GM18498 (cell line): ENCODE measurements at regions not wholly inside any gene's neighbourhood (a gene's known extent, or its start where the extent isn't known, plus 50 kb on each side); places are given as distances from the start of the nearest gene placed in this dataset.

Source experiments
- ATAC-seq: cut with Tn5 transposase; IDR thresholded peaks from one replicate; pipeline ENCODE4 v1.9.1; 2021; ENCODE audit warnings: mild to moderate bottlenecking, moderate library complexity; ENCODE audit not compliant: unreplicated experiment

- ATAC-seq, result no peak
These were observed 253.4 kb downstream of the PRL start for GRCh38 chr6:22043284-22043962.

- ATAC-seq, result no peak
These were observed 251.4 kb downstream of the PRL start for GRCh38 chr6:22045261-22045912.

DNA sequence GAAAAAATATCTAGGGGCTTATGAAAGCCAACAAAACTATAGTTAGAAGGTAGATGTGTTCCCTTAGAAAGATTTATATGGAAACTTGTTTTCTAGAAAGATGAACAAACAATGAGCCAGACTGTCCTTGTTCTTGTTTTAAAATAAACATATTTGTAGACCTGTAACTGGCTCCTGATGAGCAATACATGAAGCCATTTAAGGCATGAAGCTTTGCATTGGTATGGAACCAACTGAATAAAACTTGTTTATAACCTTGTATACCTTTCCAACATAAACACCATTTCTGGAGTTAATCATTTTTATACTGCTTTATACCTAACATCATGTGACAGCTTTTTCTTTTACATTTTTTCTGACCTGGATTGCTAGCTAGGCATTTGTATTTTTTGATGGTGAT, 247.8 kb downstream of the PRL start:
- ATAC-seq, result no peak

DNA sequence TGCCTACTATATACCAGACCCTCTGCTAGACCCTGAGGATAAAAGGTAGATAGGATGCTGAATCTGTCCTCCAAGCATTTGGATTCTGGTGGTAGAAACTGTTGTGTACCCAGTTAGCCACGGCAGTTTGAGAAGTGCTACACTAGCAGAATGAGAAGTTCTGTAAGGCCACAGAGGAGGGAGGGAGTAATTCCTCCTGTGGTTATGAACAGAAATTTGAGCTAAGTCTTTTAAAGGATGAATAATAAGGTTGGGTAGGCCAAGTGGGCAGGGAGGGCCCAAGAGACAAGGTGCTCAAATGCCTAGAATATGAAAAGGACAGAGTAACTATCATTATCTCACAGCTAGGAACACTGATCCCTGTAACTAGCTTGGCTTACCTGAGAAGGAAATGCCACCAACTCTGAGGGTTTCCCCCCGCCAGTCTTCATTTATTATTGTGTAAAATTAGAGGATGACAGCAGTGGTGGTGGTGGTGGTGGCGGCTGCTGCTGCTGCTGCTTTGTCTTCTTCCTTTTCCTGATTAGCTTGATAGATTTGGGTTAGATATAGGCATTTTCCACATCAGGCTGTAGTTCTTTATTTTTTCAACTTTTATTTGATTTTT, 243.3 kb downstream of the PRL start:
- ATAC-seq, result no peak

DNA sequence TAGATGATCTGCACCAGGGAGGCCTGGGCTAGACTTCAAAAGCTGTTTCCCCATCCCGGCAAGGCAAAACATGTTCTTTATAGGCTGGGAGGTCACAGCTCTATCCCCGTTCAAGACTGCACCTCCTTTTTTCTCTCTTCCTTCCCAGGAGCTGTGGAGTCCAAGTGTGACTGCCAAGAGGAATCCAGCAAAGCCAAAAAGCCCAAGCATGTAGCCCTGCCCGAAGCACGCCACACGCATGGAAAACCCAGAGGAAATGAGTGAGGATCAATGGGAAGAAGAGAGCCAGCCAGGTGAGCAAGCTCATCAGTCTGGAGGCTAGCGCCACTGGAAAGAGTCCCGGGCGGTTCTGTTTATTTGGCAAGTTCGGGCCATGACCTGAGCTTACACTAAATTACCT, 240.4 kb downstream of the PRL start:
- no peak for ATAC-seq

DNA sequence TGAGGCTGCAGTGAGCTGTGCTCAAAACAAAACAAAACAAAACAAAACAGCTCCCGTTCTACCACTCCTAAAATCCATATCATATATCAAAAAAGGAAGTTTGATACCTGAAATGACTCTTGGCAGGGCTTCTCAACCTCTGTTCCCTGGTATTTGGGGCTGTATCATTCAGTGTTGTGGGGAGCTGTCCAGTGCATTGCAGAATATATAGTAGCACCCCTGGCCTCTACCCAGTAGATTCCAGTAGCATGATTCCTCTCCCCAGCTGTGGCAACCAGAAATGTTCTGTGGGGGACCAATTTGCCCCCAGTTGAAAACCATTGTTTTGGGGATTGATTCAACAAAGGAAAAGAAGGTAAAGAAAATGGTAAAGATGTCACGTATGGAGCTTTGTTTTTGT, 238.9 kb downstream of the PRL start:
- ATAC-seq, result no peak

DNA sequence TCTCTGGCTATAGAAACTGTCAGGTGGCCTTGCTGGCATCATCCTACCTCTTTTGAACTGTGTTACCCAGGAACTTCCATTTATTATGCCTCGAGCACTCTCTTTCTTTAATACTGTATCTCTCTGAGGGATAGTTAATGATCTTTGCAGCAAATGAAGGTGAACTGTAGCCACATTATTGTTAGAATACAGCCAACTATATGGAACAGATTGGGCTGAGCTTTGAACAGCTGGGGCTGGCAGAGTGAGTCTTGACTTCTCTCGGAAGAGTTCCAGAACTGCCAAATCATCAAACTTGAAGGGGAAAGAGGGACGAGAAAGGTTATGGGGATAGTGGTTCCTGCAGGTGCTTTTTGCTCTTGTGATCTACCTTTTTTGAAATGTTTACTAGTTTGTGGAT, 237.7 kb downstream of the PRL start:
- ATAC-seq, result no peak

- no peak for ATAC-seq
These were observed 236.9 kb downstream of the PRL start for GRCh38 chr6:22059946-22060345.

GRCh38 chr6:22062807-22063408, 233.9 kb downstream of the PRL start:
- ATAC-seq, result peak; percentile 81

DNA sequence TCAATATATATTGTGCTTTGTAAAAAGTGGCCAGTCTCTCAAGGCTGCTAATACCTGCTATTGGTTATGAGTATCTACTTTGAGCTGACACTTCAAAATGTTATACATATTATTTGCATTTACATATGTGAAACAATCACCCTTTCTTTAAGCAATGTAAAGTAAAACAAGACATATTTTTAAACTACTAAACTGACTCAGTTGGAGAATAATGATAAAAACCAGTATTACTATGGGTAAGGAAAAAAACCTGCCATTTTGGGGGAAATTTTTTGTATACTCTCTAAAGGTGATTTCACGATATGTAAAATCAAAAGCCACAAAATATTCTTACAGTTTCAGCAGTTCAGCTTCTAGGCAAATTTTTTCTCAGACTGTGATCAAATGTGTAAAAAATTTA, 232.3 kb downstream of the PRL start:
- ATAC-seq, result no peak

DNA sequence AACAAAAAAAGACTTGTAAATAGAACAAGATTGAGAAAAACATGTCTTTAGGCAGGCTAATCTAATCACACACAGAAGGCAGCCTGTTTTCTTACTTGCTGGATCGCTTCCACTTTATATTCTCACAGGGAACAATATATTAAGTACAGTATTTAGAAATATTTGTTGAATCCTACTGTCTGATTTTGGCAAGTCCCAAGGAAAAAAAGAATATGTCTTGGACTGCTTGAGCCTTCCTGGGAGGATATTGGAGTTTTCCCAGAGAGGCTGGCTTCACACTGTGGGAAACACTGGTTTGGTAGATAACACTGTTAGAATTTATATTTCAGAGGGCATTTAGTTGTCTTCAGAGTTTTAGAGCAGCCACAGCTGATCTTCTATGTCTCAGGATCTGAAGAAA, 229.7 kb downstream of the PRL start:
- ATAC-seq, result no peak

GRCh38 chr6:22067671-22068070, 229.2 kb downstream of the PRL start:
- no peak for ATAC-seq

DNA sequence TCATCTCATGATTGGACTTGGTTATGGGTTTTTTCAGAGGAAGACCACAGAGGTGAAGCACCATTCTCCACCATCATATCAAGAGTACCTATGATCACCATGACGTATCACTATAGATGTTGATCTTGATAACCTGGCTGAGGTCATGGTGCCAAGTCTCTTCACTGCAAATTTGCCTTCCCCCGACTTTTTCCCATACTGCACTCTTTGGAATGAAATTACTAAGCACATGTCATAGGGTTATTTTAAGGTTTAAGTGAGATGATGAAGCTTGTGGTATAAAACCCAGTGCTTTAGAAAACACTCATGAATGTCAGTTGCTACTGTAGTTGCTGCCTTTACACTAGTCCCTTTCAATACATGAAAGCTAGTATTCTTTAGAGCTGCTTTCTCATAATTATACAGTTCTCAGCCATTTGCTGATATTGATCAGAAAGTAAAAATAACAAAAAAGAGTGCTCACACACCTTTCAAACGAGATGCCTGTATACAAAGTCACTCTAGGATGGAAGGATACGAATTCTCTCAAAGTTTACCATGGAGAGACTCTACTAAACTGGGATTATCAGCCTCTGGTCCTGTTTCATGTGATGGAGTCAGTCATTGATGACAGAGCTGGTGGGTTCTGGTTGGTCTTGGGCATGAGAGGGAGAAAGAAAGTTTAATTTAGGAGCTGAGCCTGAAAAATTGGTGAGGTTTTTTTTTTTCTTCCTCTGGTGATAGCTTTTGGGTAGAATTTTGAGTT, 228.1 kb downstream of the PRL start:
- peak; percentile 56 for ATAC-seq

GRCh38 chr6:22069306-22069800, 227.5 kb downstream of the PRL start:
- ATAC-seq, result no peak

- ATAC-seq, result no peak
These were observed 225.4 kb downstream of the PRL start for GRCh38 chr6:22071270-22072041.

- no peak for ATAC-seq
These were observed 223.9 kb downstream of the PRL start for GRCh38 chr6:22072949-22073348.

- ATAC-seq, result no peak
These were observed 223.2 kb downstream of the PRL start for GRCh38 chr6:22073516-22074198.

- no peak for ATAC-seq
These were observed 218.5 kb downstream of the PRL start for GRCh38 chr6:22078288-22078687.

DNA sequence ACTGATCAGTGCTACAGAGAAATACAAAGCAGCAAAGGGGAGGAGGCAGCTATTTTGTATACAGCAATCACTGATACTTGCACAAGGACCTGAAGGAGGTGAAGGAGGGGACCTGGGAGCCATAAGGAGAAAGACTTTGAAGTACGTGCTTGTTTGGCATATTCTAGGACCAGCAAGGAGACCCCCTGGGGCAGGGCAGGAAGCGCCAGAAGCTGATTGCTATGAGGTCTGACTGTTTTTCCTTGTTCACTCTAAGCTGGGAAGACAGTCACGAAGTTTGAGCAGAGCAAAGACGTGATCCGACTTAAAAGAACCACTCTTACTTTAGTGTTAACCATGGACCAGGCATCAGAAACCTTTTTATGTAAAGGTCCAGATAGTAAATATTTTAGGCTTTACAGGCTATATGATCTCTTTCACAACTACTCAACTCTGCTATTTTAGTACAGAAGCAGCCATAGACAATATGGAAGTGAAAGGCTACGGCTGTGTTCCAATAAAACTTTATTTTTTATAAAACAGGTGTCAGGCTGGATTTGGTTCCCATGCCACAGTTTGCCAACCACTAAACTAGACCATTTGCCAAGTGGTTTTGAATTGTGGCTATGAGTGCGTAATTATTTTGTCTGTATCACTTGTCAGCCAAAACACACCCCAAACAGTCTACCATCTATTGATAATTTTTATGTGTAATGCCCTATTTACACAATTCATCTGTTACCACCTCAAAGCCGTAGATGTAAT, 217.9 kb downstream of the PRL start:
- ATAC-seq, result no peak
